ENCODE measurements at regions not wholly inside any gene's neighbourhood (a gene's known extent, or its start where the extent isn't known, plus 50 kb on each side); places are given as distances from the start of the nearest gene placed in this dataset.

GRCh38 chr9:118192807-118193206 lies 488.6 kb downstream of the TLR4 start:
- Histone ChIP-seq H3K9me3 (peaks cover 0 to 9% (median 0%) of the 10 kb centered on the region in 4 donors), H3K36me3 (no peaks in the 10 kb centered on the region), H3K4me3 (no peak overlapping the region), H3K27ac (replicated peaks in 1 of 4) (no peak overlapping the region), H3K4me1 (no peaks in the 10 kb centered on the region), H3K27me3 (no peaks in the 10 kb centered on the region)
- TF ChIP-seq CTCF (IDR thresholded peaks at IDR 0.05) (no peak), POLR2A (IDR thresholded peaks at IDR 0.05; ENCODE audit: low read depth) (no peak), EP300 (IDR thresholded peaks at IDR 0.05) (no peak), POLR2AphosphoS5 (IDR thresholded peaks at IDR 0.05) (no peak)
- DNase-seq (ENCODE audit: extremely low spot score): no peak
- intact Hi-C loops (cut with DNase I): no loop called here
- 94% methylated on average over 2 of the region's 2 CpGs for WGBS

- Histone ChIP-seq H3K9me3 (no peaks in the 10 kb centered on the region), H3K27me3 (no peaks in the 10 kb centered on the region), H3K36me3 (no peaks in the 10 kb centered on the region), H3K4me1 (no peaks in the 10 kb centered on the region), H3K27ac (replicated peaks in 1 of 4) (no peak overlapping the region), H3K4me3 (no peak overlapping the region)
- intact Hi-C loops (cut with DNase I): no loop called here
- no peak for DNase-seq (ENCODE audit: extremely low spot score)
- no peak for TF ChIP-seq CTCF (IDR thresholded peaks at IDR 0.05)
- no peak for TF ChIP-seq EP300 (IDR thresholded peaks at IDR 0.05)
- no peak for TF ChIP-seq POLR2AphosphoS5 (IDR thresholded peaks at IDR 0.05)
- no peak for TF ChIP-seq POLR2A (IDR thresholded peaks at IDR 0.05; ENCODE audit: low read depth)
Observed at GRCh38 chr9:118209343-118209742, 505.1 kb downstream of the TLR4 start.

GRCh38 chr9:118215549-118215948 lies 511.3 kb downstream of the TLR4 start:
- Histone ChIP-seq H3K4me1 (no peaks in the 10 kb centered on the region), H3K36me3 (no peaks in the 10 kb centered on the region), H3K4me3 (no peak overlapping the region), H3K9me3 (no peaks in the 10 kb centered on the region), H3K27ac (replicated peaks in 1 of 4) (no peak overlapping the region), H3K27me3 (no peaks in the 10 kb centered on the region)
- DNase-seq (ENCODE audit: extremely low spot score): no peak
- 58% methylated on average over 1 of the region's 1 CpG for whole genome bisulfite sequencing
- TF ChIP-seq POLR2A (IDR thresholded peaks at IDR 0.05; ENCODE audit: low read depth): no peak
- no peak for TF ChIP-seq EP300 (IDR thresholded peaks at IDR 0.05)
- no peak for TF ChIP-seq CTCF (IDR thresholded peaks at IDR 0.05)
- intact Hi-C loops (cut with DNase I): no loop called here

- TF ChIP-seq POLR2A (IDR thresholded peaks at IDR 0.05; ENCODE audit: low read depth): no peak
- no peak for TF ChIP-seq EP300 (IDR thresholded peaks at IDR 0.05)
- no peak for TF ChIP-seq POLR2AphosphoS5 (IDR thresholded peaks at IDR 0.05)
- TF ChIP-seq CTCF (IDR thresholded peaks at IDR 0.05): no peak
- no peak overlapping the region for H3K27ac ChIP-seq (replicated peaks in 1 of 4)
- no peak overlapping the region for H3K4me3 ChIP-seq
- H3K4me1 ChIP-seq: no peaks in the 10 kb centered on the region
- no peak for DNase-seq (ENCODE audit: extremely low spot score)
- intact Hi-C loops (cut with DNase I): no loop called here
- no peaks in the 10 kb centered on the region for H3K9me3 ChIP-seq
- WGBS: 29% methylated on average over 3 of the region's 3 CpGs
- no peaks in the 10 kb centered on the region for H3K27me3 ChIP-seq
- H3K36me3 ChIP-seq: no peaks in the 10 kb centered on the region
Observed at GRCh38 chr9:118222375-118222774, 518.2 kb downstream of the TLR4 start.

- Histone ChIP-seq H3K4me3 (no peak overlapping the region), H3K4me1 (no peaks in the 10 kb centered on the region), H3K27me3 (no peaks in the 10 kb centered on the region), H3K9me3 (no peaks in the 10 kb centered on the region), H3K36me3 (no peaks in the 10 kb centered on the region), H3K27ac (replicated peaks in 1 of 4) (no peak overlapping the region)
- intact Hi-C loops (cut with DNase I): no loop called here
- TF ChIP-seq POLR2A (IDR thresholded peaks at IDR 0.05; ENCODE audit: low read depth) (no peak), CTCF (IDR thresholded peaks at IDR 0.05) (no peak), EP300 (IDR thresholded peaks at IDR 0.05) (no peak)
- DNase-seq (ENCODE audit: extremely low spot score): no peak
Observed at GRCh38 chr9:118223111-118223510, 518.9 kb downstream of the TLR4 start.

Data from esophagus muscularis mucosa (tissue), 4 donors.